CD4-positive, alpha-beta T cell (primary cell): ENCODE measurements at regions not wholly inside any gene's neighbourhood (a gene's known extent, or its start where the extent isn't known, plus 50 kb on each side); places are given as distances from the start of the nearest gene placed in this dataset.

Experiments used
- ATAC-seq: fragments of 200-7000 bp; cut with Tn5 transposase; one replicate; pipeline ENCODE4 v1.10.0; 2022; ENCODE audit warnings: mild to moderate bottlenecking; ENCODE audit not compliant: poor library complexity
- CTCF ChIA-PET: fragments of 350-600 bp; sonication (Branson Sonifier 250); formaldehyde crosslinking; loops from one replicate; lab custom pipeline; 2021; ENCODE audit warnings: antibody characterized with exemption, inconsistent platforms; lab: Charles Lee
- POLR2A ChIA-PET: fragments of 350-600 bp; sonication (Branson Sonifier 250); formaldehyde crosslinking; loops from one replicate; lab custom pipeline; 2021; ENCODE audit warnings: antibody characterized with exemption, inconsistent platforms; lab: Charles Lee
- DNase-seq, 14 experiments: peaks; one replicate each; pipeline ENCODE4 v3.0.0-alpha.2; 2013 to 2020; ENCODE audit warnings: mixed read lengths in 2 of 14
- H3K27ac ChIP-seq, 2 donors: one replicate each; pipeline versions ENCODE4 v1.5.1 to v1.7.0; 2013; ENCODE audit warnings: low read length in 2 of 2, low read depth in 1 of 2, mild to moderate bottlenecking in 1 of 2
- H3K27me3 ChIP-seq, 2 experiments: 1 replicate in 1 of 2; 2 replicates in 1 of 2; pipeline versions ENCODE4 v1.6.1 to v1.7.0; 2013; ENCODE audit warnings: low read length in 2 of 2, control low read depth in 1 of 2, mild to moderate bottlenecking in 1 of 2, moderate library complexity in 1 of 2; ENCODE audit not compliant: insufficient read depth in 2 of 2, control insufficient read depth in 1 of 2
- H3K36me3 ChIP-seq: one replicate; pipeline ENCODE4 v1.6.1; 2013; ENCODE audit warnings: low read length, control low read depth; ENCODE audit not compliant: insufficient read depth
- H3K4me1 ChIP-seq: one replicate; pipeline ENCODE4 v1.6.1; 2013; ENCODE audit warnings: low read length, control low read depth; ENCODE audit not compliant: insufficient read depth
- H3K4me3 ChIP-seq: one replicate; pipeline ENCODE4 v1.5.1; 2013; ENCODE audit warnings: mild to moderate bottlenecking, low read length, moderate library complexity
- H3K9me3 ChIP-seq, 2 experiments: 1 replicate in 1 of 2; 2 replicates in 1 of 2; pipeline versions ENCODE4 v1.6.1 to v1.7.0; 2013; ENCODE audit warnings: low read length in 2 of 2, mild to moderate bottlenecking in 2 of 2, control low read depth in 1 of 2, moderate library complexity in 1 of 2; ENCODE audit not compliant: control insufficient read depth in 1 of 2, insufficient read depth in 1 of 2
- H3K27ac Mint-ChIP-seq: one replicate; pipeline ENCODE4 v1.8.0; 2020; ENCODE audit warnings: mixed read lengths
- H3K27me3 Mint-ChIP-seq: one replicate; pipeline ENCODE4 v1.8.0; 2021; ENCODE audit warnings: mixed read lengths
- H3K36me3 Mint-ChIP-seq: one replicate; pipeline ENCODE4 v1.8.0; 2021; ENCODE audit warnings: low read depth, mixed read lengths
- H3K4me1 Mint-ChIP-seq: one replicate; pipeline ENCODE4 v1.8.0; 2021; ENCODE audit warnings: low read depth, mixed read lengths
- H3K4me3 Mint-ChIP-seq: one replicate; pipeline ENCODE4 v1.8.0; 2020; ENCODE audit warnings: mild to moderate bottlenecking, mixed read lengths
- H3K9me3 Mint-ChIP-seq: one replicate; pipeline ENCODE4 v1.8.0; 2020; ENCODE audit warnings: mixed read lengths
- CTCF ChIP-seq: fragments of 200-600 bp; IDR thresholded peaks from one replicate; pipeline ENCODE4 v1.8.0; 2022; ENCODE audit warnings: antibody characterized with exemption, mild to moderate bottlenecking
- intact Hi-C, 2 experiments: fragments of 100-400 bp; cut with DNase I in 1 of 2; cut with micrococcal nuclease in 1 of 2; formaldehyde crosslinking; loops; one replicate each; pipeline versions ENCODE4 v1.15.1 to v1.9.0; 2023 to 2025; cut with DNase I, micrococcal nuclease

- POLR2A ChIA-PET, result no interaction called here
These were observed 312.9 kb downstream of the GJA1 start for GRCh38 chr6:121748376-121748775.

GRCh38 chr6:121748850-121749249 is 313.4 kb downstream of the GJA1 start:
- H3K4me3 Mint-ChIP-seq, result no peak overlapping the region
- no peaks in the 10 kb centered on the region for H3K4me1 Mint-ChIP-seq
- POLR2A ChIA-PET, result no interaction called here
- CTCF ChIA-PET, result no interaction called here
- H3K36me3 ChIP-seq, result no peaks in the 10 kb centered on the region
- H3K36me3 Mint-ChIP-seq, result no peaks in the 10 kb centered on the region
- no peaks in the 10 kb centered on the region for H3K27me3 ChIP-seq
- H3K27ac Mint-ChIP-seq, result no peak overlapping the region
- no peak overlapping the region for H3K4me3 ChIP-seq
- H3K9me3 Mint-ChIP-seq, result no peaks in the 10 kb centered on the region
- TF ChIP-seq CTCF, result no peak
- H3K4me1 ChIP-seq, result no peaks in the 10 kb centered on the region
- H3K27me3 Mint-ChIP-seq, result no peaks in the 10 kb centered on the region
- ATAC-seq (no peak), DNase-seq (no peak)
- H3K9me3 ChIP-seq, result no peaks in the 10 kb centered on the region
- intact Hi-C loops, result no loop called here
- H3K27ac ChIP-seq, result no peak overlapping the region

More at GRCh38 chr6:121748376-121748775, 312.9 kb downstream of the GJA1 start:
- no peaks in the 10 kb centered on the region for H3K9me3 ChIP-seq
- no peak overlapping the region for H3K4me3 ChIP-seq
- Mint-ChIP-seq H3K27ac (no peak overlapping the region), H3K4me3 (no peak overlapping the region), H3K9me3 (no peaks in the 10 kb centered on the region), H3K27me3 (no peaks in the 10 kb centered on the region), H3K36me3 (no peaks in the 10 kb centered on the region), H3K4me1 (no peaks in the 10 kb centered on the region)
- H3K27me3 ChIP-seq, result no peaks in the 10 kb centered on the region
- TF ChIP-seq CTCF, result no peak
- CTCF ChIA-PET, result no interaction called here
- intact Hi-C loops, result no loop called here
- ATAC-seq (no peak), DNase-seq (no peak)
- H3K4me1 ChIP-seq, result no peaks in the 10 kb centered on the region
- H3K27ac ChIP-seq, result no peak overlapping the region
- H3K36me3 ChIP-seq, result no peaks in the 10 kb centered on the region

GRCh38 chr6:121755485-121755884 is 320.0 kb downstream of the GJA1 start:
- no peaks in the 10 kb centered on the region for H3K4me1 ChIP-seq
- no peak overlapping the region for H3K27ac ChIP-seq
- Mint-ChIP-seq H3K36me3 (no peaks in the 10 kb centered on the region), H3K27me3 (no peaks in the 10 kb centered on the region), H3K27ac (no peak overlapping the region), H3K9me3 (no peaks in the 10 kb centered on the region), H3K4me3 (no peak overlapping the region), H3K4me1 (no peaks in the 10 kb centered on the region)
- no peaks in the 10 kb centered on the region for H3K36me3 ChIP-seq
- H3K27me3 ChIP-seq, result no peaks in the 10 kb centered on the region
- H3K9me3 ChIP-seq, result no peaks in the 10 kb centered on the region
- POLR2A ChIA-PET, result no interaction called here
- no peak overlapping the region for H3K4me3 ChIP-seq
- ATAC-seq (no peak), DNase-seq (no peak)
- no peak for TF ChIP-seq CTCF
- CTCF ChIA-PET, result no interaction called here
- intact Hi-C loops, result no loop called here
